AG04450 (cell line): ENCODE measurements at regions not wholly inside any gene's neighbourhood (a gene's known extent, or its start where the extent isn't known, plus 50 kb on each side); places are given as distances from the start of the nearest gene placed in this dataset.
A peak's percentile ranks its signal among the peaks of the same experiment; 100 is the strongest.

Experiments
- CTCF ChIA-PET: fragments of 300-600, 350-600 bp; formaldehyde crosslinking; extraction: SDS; loops from one replicate; lab custom pipeline; 2022; ENCODE audit warnings: antibody characterized with exemption, inconsistent platforms; lab: Charles Lee
- POLR2A ChIA-PET: fragments of 350-600 bp; formaldehyde crosslinking; extraction: SDS; loops from one replicate; lab custom pipeline; 2021; ENCODE audit warnings: antibody characterized with exemption, inconsistent platforms; lab: Yijun Ruan, JAX
- DNase-seq: peaks from one replicate; pipeline ENCODE4 v3.0.0-alpha.2; 2011; ENCODE audit warnings: low read depth, low spot score
- H3K27ac ChIP-seq: one replicate; pipeline ENCODE4 v1.5.1; 2012; ENCODE audit warnings: low read depth, low read length, control low read depth
- H3K27me3 ChIP-seq: one replicate; pipeline ENCODE4 v1.6.0; 2012; ENCODE audit warnings: low read length; ENCODE audit not compliant: control insufficient read depth, insufficient read depth
- H3K4me3 ChIP-seq: 2 replicates; pipeline ENCODE4 v1.5.1; 2011; ENCODE audit warnings: mild to moderate bottlenecking, low read depth, low read length, control low read depth
- H3K9me3 ChIP-seq: 2 replicates; pipeline ENCODE4 v1.5.1; 2012; ENCODE audit warnings: low read length; ENCODE audit not compliant: control insufficient read depth, insufficient read depth
- TF ChIP-seq, protein P1 (sequence below): IDR thresholded peaks from 2 replicates; pipeline ENCODE4 v1.5.1; 2011; ENCODE audit warnings: low read depth, low read length, control low read depth, inconsistent platforms

- ChIA-PET POLR2A (no interaction called here), CTCF (interaction anchor here (0.6 to 1.3 kb wide), 18 partner anchors 10 to 1036 kb away, joined by 3 to 5 read pairs (median 3); no protein-coding TSS in a partner anchor)
- no peak overlapping the region for H3K27ac ChIP-seq
- no peaks in the 10 kb centered on the region for H3K27me3 ChIP-seq
- TF ChIP-seq, protein P1, sequence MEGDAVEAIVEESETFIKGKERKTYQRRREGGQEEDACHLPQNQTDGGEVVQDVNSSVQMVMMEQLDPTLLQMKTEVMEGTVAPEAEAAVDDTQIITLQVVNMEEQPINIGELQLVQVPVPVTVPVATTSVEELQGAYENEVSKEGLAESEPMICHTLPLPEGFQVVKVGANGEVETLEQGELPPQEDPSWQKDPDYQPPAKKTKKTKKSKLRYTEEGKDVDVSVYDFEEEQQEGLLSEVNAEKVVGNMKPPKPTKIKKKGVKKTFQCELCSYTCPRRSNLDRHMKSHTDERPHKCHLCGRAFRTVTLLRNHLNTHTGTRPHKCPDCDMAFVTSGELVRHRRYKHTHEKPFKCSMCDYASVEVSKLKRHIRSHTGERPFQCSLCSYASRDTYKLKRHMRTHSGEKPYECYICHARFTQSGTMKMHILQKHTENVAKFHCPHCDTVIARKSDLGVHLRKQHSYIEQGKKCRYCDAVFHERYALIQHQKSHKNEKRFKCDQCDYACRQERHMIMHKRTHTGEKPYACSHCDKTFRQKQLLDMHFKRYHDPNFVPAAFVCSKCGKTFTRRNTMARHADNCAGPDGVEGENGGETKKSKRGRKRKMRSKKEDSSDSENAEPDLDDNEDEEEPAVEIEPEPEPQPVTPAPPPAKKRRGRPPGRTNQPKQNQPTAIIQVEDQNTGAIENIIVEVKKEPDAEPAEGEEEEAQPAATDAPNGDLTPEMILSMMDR = no peak
- no peak for DNase-seq
- peaks cover 6% of the 10 kb centered on the region for H3K9me3 ChIP-seq
- H3K4me3 ChIP-seq = no peak overlapping the region
Measured at GRCh38 chr6:156564807-156565149, 212.4 kb upstream of the ARID1B start.

DNA sequence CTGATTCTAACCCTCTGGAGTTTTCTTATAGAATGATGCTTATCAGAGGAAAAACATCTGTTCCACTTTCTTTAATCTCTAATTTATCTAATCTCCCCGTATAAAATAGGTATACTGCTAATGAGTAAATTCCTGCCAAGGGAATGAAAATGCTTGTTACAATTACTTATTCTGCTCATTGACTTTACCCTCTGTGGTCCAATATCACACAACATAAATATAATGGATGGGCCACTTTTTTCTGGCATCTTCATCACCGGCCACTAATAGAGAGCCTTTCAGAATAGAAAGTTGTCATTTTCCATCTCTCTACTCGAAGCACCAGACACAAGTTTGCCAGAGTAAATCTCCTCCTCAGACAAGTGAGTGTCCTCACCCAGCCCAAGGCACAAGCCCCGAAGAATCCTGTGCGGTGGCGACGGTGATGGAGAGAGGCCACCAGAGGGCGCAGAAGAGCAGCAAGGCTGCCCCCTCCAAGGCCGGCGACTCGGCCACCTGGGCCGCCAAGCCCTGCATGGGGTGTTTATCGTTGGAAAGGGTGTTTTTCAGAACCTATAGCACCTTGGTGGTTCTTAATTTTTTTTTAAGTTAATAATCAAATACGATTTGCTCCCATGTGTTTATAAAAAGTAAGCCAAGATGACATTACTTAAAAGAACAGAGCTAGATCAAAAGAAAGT lies 212.9 kb upstream of the ARID1B start:
- CTCF ChIA-PET = interaction anchor here (0.6 to 1.3 kb wide), 21 partner anchors 9 to 1386 kb away, joined by 3 to 13 read pairs (median 3); no protein-coding TSS in a partner anchor
- Histone ChIP-seq H3K9me3 (peaks cover 6% of the 10 kb centered on the region), H3K27me3 (no peaks in the 10 kb centered on the region), H3K4me3 (no peak overlapping the region), H3K27ac (no peak overlapping the region)
- peak; percentile 30 for DNase-seq
- POLR2A ChIA-PET = interaction anchor here (0.8 kb wide), 1 partner anchor 216 kb away, joined by 6 read pairs; no protein-coding TSS in a partner anchor
- TF ChIP-seq, protein P1 = peak; percentile 96

GRCh38 chr6:156563714-156564113 lies 213.5 kb upstream of the ARID1B start:
- Histone ChIP-seq H3K9me3 (peaks cover 6% of the 10 kb centered on the region), H3K27me3 (no peaks in the 10 kb centered on the region), H3K4me3 (no peak overlapping the region), H3K27ac (no peak overlapping the region)
- CTCF ChIA-PET = interaction anchor here (0.6 to 0.9 kb wide), 4 partner anchors 123 to 1387 kb away, joined by 3 to 13 read pairs (median 4); no protein-coding TSS in a partner anchor
- TF ChIP-seq, protein P1 = no peak
- DNase-seq = no peak
- POLR2A ChIA-PET = interaction anchor here (0.7 to 0.8 kb wide), 3 partner anchors 157 to 217 kb away, joined by 3 to 6 read pairs (median 5); no protein-coding TSS in a partner anchor

DNA sequence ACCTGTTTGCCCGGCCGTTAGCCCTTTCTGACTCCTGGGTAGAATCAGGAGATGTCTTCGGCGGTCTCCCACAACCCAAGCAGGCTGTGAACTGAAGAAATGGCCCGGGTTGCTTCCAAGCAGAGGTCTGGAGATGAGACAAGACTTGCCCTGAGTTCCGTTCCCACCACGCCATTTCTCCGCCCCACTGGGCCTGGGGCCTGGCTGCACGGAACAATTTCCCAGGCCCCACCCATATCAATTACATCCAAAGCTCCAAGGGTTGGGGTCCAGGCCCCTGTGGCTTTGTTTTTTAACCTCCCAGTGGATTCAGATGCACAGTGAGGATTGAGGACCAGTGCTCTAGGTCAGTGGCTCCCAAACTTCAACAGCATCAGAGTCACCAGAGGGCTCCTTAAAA lies 214.5 kb upstream of the ARID1B start:
- TF ChIP-seq, protein P1 = no peak
- CTCF ChIA-PET = no interaction called here

DNA sequence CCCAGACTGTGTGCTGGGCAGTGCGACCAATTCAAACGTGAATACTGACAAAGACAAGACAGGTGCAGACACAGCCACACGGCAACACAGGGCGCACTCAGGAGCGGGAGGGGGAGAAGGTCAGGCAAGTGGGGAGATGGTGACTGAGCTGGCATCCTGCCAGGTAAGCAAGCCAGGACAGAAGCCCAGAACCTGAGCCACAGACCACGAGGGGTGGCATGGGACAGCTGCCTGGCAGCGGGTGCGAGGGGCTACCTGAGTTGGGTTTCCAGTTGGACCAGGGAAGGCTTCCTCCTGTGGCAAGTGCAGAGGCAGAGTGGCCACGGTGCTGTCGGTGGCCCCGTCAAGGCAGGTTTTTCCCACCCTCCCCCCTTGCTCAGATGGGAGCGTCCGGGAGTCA lies 215.2 kb upstream of the ARID1B start:
- H3K9me3 ChIP-seq = peaks cover 6% of the 10 kb centered on the region
- H3K27me3 ChIP-seq = no peaks in the 10 kb centered on the region
- H3K27ac ChIP-seq = no peak overlapping the region
- H3K4me3 ChIP-seq = no peak overlapping the region
- TF ChIP-seq, protein P1 = no peak
- ChIA-PET CTCF (no interaction called here), POLR2A (no interaction called here)
- no peak for DNase-seq

More for the DNA sequence above, 214.5 kb upstream of the ARID1B start:
- no peaks in the 10 kb centered on the region for H3K27me3 ChIP-seq
- DNase-seq = no peak
- H3K4me3 ChIP-seq = no peak overlapping the region
- peaks cover 6% of the 10 kb centered on the region for H3K9me3 ChIP-seq
- POLR2A ChIA-PET = no interaction called here
- H3K27ac ChIP-seq = no peak overlapping the region
